NOMO-1 (cell line): ENCODE measurements at regions not wholly inside any gene's neighbourhood (a gene's known extent, or its start where the extent isn't known, plus 50 kb on each side); places are given as distances from the start of the nearest gene placed in this dataset.
"Not testable (repeated sequence)": the region's sequence is repeated elsewhere in the genome, so short reads cannot be mapped to it uniquely, and the experiment has no call there.

Experiments used
- DNase-seq, 2 experiments: peaks; one replicate each; lab custom pipeline; 2025; ENCODE audit not compliant: unreplicated experiment in 2 of 2; lab: John Stamatoyannopoulos, UW

- no peak for DNase-seq
These were observed 656.8 kb downstream of the SLITRK6 start for GRCh38 chr13:85142351-85142927.

DNA sequence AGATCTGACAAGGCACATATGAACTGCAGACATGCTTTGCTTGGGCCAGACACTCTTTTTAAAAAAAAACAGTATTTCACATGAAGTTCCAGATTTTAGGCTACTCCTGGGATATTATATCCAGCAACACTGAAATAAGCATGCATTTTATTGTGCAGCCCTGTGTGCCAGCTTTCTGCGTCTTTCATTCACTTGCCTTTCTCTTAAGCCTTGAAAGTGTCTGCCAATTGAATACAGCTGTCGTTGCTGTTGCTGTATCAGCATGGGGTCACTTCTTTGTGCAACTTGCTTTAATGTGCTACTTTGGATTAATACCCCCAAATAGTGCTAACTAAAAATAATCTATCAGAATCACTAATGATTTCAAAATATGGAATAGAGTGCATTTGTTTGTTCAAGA, 657.8 kb downstream of the SLITRK6 start:
- no peak for DNase-seq

DNA sequence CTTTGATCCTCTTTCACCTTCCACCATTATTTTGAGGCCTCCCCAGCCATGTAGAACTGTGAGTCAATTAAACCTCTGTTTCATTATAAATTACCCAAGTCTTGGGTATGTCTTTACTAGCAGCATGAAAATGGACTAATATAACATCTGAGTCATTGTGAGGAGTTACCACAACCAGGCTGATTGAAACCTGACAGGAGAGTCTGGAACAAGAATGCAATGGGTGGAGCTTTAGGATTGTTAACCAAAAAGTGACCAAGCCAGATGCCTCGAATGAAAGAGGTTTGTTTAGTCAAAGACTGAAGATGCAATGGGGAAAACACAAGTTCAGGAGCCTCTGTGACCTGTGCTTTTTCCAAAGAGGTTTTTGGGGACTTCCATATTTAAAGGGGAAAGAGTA, 659.0 kb downstream of the SLITRK6 start:
- no peak for DNase-seq

DNA sequence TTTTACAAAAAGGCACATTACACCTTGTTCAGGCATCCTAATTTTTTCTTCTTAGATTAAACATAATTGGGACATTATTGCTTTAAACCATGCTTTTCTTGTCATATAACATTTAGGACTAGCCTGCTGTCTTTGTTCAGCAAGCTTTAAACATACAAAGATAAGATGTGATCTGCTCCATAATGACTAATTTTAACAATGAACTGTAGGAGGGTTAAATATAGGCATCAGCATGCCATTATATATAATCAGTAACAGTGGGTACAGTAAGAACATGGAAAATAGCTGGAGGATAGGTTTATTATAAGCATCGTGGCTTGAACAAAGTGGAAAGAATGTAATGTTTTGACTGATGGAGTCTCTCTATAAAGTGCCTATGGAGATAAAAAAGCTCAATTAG, 661.7 kb downstream of the SLITRK6 start:
- no peak for DNase-seq

- DNase-seq = no peak
These were observed 666.2 kb downstream of the SLITRK6 start for GRCh38 chr13:85132986-85133385.

DNA sequence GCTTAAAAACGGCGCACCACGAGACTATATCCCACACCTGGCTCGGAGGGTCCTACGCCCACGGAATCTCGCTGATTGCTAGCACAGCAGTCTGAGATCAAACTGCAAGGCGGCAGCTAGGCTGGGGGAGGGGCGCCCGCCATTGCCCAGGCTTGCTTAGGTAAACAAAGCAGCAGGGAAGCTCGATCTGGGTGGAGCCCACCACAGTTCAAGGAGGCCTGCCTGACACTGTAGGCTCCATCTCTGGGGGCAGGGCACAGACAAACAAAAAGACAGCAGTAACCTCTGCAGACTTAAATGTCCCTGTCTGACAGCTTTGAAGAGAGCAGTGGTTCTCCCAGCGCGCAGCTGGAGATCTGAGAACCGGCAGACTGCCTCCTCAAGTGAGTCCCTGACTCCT, 675.7 kb downstream of the SLITRK6 start:
- DNase-seq = not testable (repeated sequence)

DNA sequence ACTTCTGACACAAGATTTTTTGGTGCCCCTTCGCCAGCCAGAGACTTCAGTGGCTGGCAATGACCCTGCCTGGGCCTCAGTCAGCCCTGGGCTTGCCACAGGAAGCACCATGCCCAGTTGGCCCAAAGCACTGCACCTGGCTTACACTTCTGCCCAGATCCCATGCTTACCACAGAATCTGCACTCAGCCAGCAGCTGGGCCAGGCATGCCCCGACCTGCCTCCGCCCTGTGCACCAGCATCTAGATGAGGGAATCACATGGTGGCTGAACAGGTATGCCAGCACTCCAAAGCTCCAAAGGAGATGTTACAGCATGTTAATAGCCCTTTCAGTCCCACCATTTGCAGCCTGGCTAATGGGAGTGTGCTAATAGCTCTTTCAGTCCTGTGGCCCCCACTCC, 690.9 kb downstream of the SLITRK6 start:
- no peak for DNase-seq

DNA sequence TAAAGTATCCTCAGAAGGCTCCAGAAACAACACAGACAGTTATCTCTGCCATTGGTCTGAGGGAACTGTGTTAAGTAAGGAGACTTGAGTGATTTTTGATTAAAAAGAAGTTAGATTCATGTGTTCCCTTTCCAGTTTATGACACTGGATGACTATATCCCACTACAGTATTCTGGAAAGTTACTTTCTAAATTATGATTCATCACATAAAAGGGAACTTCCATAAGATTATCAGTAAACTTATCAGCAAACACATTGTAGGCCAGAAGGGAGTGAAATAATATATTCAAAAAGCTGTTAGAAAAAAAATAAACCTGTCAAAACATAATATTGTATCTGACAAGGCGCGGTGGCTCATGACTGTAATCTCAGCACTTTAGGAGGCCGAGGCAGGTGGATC, 700.0 kb downstream of the SLITRK6 start:
- DNase-seq = no peak

DNA sequence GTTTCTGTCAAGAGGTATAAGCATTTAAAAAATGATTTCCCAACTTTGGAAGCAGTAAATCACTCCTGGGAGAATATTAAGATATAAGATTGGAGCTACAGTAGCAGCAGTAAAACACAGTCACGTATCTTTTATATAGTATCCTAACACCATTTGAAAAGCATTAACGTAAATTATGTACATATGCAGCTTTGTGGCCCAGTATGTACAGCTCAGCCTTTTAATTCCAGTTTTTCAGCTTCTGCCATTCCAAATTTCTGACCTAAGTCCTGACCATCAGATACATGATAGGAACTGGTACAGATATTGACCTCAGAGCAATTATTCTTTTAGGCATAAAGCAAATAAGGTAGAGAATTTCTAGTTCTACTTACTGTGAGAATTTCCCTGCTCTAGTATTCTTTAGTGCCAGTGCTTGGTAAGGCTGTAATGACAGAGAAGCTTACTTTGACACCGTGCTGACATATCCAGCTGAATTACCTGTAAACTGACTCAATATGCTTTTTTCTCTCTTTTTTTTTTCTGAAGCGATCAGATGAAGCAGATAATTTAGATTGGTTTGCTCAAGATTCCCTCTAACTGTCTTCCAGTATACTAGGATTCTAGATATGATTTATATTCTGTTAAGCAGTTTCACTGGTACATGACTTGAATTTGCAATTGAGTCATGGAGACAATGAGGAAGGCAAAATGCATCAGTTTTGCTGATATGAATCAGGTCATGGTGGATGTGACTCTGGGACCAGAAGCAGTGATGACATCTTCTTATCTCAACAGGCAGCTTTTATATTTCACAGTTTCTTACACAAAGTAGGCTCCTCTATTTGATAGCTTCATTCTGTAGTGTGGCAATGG, 703.6 kb downstream of the SLITRK6 start:
- DNase-seq = no peak

- DNase-seq = no peak
These were observed 705.4 kb downstream of the SLITRK6 start for GRCh38 chr13:85093808-85094207.

DNA sequence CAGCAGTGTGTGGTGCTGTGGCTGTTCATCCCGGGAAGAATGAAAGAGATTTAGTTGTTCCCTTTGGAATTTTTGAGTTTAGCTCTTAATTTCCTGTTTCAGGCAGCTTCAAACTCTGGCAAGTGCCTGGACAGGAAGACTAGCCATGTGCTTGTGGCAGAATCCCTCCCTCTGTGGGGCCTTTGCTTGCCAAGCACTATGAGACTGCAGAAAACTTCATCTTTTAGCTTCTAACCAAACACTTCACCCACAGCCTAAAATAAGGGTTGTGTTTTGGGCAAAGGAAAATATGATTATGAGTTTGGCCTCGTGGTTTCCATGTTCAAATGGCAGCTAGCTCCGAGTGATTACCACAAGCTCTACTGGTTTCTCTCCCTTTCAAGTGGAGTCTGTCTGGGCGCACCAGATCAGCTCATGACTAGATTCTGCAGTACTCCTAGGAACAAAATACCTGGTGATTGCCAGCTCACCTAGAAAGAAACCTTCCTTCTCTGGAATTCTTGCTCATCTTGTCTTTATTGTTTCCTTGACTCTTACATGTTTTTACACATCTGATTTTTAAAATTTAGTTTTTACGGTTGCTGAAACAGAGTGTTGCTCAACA, 707.5 kb downstream of the SLITRK6 start:
- no peak for DNase-seq

GRCh38 chr13:85089186-85089585, 710.0 kb downstream of the SLITRK6 start:
- DNase-seq = no peak

GRCh38 chr13:85080691-85081090, 718.5 kb downstream of the SLITRK6 start:
- no peak for DNase-seq

- no peak for DNase-seq
These were observed 722.9 kb downstream of the SLITRK6 start for GRCh38 chr13:85076343-85076742.

GRCh38 chr13:85074543-85075313, 724.5 kb downstream of the SLITRK6 start:
- no peak for DNase-seq

- no peak for DNase-seq
These were observed 731.0 kb downstream of the SLITRK6 start for GRCh38 chr13:85068231-85068630.

- no peak for DNase-seq
These were observed 759.0 kb downstream of the SLITRK6 start for GRCh38 chr13:85040215-85040614.

DNA sequence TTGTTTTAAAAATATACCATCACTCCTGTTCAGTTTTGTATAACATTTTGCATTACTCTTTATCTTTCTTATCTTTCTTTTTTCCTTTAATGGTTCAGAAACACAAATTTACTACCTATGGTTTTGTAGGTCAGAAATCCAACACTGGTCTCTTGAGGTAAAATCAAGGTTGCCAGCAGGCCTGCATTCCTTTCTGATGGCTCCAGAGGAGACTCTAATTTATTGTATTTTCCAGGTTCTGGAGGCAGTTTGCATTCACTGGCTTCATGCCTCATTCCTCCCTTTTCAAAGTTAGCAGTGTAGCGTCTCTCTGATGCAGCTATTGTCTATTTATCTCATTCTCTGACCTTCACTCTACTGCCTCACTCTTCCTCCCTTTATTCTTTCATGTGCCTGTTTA, 767.4 kb downstream of the SLITRK6 start:
- no peak for DNase-seq

- DNase-seq = no peak
These were observed 771.2 kb downstream of the SLITRK6 start for GRCh38 chr13:85028035-85028434.

- DNase-seq = no peak
These were observed 780.1 kb downstream of the SLITRK6 start for GRCh38 chr13:85019121-85019520.

DNA sequence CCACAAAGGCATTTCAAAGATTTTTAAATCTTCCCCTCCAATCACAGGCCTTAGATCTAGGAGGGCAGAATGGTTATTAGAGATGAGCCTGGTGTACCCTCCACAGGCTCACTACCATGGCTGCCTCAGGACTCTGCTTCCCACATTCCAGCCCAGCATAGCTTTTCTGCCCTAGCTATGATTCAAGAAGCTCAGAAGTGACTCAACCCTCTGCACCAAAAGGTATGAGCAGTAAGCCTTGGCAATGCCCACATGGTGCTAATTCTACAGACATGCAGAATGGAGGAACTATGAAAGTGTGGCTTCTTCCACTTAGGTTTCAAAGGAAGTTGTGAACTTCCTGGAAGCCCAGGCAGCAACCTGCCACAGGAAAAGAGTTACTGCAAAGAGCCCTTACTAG, 786.2 kb downstream of the SLITRK6 start:
- no peak for DNase-seq
